GM18505 (cell line): ENCODE measurements at regions not wholly inside any gene's neighbourhood (a gene's known extent, or its start where the extent isn't known, plus 50 kb on each side); places are given as distances from the start of the nearest gene placed in this dataset.
"Not testable (repeated sequence)": the region's sequence is repeated elsewhere in the genome, so short reads cannot be mapped to it uniquely, and the experiment has no call there.

Experiments used
- ATAC-seq: cut with Tn5 transposase; IDR thresholded peaks from one replicate; pipeline ENCODE4 v1.9.1; 2021; ENCODE audit not compliant: unreplicated experiment
- POLR2A ChIP-seq: IDR thresholded peaks from 4 replicates; pipeline ENCODE4 v1.6.1; 2011; ENCODE audit warnings: borderline replicate concordance; ENCODE audit not compliant: insufficient read depth, insufficient read length; ENCODE audit errors: extremely low read depth

DNA sequence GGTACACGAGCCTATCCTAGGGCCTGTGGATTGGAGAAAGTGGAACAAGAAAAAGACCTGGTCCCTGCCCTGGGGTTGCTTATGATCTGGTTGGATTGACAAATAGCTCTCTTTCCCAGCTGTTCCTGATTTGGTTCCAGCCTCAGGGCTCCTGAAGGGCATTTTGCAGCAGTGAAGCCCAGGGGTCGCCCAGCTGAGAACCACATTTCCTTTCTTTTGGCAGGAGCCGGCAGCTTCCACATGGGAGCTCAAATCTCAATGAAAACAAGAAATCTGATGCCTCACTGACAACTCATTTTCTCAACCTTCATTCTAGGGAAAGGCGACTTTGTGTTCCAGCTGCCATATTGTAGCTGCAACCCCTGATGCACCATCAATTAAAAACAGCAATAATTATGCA is 140.6 kb upstream of the CADM1 start:
- TF ChIP-seq POLR2A: no peak
- no peak for ATAC-seq

DNA sequence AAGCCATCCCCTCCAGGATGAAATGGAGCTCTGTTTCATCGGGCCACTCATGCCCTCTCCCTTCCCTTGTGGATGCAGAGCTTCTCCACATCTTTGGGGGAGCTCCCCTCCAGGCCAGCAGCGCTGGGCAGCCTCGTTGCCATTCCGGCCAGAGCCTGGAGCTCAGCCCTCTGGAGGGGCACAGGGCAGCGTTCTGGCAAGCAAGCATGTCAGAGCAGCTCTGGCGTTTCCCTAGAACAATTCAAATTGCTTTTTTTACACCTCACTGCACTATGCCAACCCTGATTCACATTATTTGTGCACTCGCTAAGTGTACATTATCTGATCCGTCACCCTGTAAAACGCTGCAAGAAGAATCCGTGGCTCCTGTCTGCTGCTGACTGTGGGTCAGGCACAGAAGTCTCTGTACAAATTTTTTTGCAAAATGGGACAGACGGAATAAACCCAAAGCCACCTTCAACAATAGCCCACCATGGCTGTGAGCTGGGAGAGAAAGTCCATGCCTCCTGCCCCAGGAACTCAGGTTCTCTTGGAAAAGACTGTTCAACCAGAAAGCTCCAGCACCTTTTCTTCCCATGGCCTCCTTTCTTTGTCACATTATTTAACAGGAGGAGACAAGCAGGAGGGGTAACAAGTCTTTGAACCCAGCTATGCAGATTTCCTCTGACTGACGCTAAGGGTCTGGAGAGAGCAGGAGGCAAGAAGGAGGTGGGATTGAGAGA is 139.5 kb upstream of the CADM1 start:
- TF ChIP-seq POLR2A: no peak
- no peak for ATAC-seq

DNA sequence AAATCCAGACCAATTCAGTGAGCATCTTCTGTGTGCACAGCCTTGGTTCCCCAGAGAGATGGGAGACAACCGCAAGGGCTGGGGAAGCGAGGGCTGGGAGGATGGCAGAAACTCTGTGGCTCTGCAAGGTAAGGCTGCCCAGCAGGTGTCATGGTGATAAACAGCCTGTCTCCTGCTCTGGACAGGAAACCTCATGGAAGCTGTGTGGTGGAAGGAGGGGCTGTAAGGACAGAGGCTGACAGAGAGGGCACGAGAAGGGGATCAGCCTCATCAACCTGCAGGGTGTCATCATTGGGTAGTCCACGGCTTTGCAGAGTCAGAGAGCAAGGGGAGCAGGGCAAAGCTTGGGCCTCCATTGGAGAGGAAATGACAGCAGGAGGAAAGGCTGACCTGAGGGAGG is 138.4 kb upstream of the CADM1 start:
- TF ChIP-seq POLR2A: no peak
- ATAC-seq: no peak

DNA sequence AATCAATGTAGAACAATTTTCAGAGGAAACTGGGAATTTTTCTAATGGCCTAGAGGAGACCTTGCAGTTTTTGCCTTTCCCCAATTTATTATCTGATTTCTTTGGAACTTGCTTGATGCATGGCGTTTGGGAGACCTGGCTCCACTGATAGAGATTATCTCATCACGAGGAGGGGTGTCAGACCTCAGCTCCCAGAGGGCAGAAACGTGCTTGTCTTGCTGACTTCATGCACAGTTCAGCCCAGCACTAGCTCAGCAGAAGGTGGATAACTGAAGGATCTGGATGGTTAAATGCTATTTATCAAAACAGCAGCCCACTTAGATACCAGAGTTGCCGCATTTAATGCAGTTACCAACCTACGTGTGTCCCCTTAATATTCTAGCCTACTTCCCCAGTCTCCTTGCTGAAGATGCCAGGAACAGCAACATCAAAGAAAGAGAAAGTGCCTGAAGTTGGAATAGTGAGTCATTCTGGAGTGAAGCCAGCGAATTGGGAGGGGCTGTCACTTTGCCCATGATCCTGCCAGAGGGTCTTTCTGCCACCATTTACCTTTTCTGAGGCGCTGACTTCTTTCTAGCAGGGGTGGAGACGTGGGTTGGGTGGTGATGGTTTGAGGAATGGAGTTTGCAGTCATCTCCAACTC is 133.5 kb upstream of the CADM1 start:
- TF ChIP-seq POLR2A: no peak
- ATAC-seq: no peak

DNA sequence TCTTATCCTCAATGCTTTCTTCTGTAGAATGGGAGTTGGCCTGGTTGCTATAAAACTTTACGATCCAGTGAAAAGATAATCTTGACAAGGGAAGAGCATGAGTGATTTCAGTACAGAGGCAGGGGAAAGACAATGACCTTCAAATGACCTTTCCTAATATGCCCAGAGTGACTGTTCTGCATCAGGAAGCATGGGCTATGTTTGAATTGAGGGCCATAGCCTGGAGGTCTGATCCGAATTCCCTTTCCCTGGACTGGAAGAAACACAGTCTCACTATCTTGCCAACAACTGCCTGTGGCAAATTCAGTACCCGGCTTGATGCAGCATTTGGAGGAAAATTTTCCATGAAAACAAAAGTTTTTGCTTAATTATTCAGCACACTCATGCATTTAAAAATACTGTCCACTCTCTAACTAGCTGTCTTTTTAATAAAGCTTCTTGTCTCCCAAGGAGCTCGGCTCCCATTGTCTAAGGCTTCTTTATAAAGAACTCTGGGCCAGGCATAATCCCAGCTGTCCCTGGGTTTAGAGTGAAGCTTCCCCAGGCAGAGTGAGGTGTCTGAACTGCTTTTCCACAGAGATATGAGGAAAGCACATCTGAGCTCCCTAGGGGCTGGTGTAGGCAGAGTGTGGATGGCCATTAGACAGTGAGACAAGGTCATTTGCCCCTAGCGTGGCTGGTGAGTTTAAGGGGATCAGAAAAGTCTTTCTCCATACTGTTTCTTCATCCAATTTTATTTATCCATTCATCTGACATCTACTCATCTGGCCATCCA is 132.7 kb upstream of the CADM1 start:
- no peak for TF ChIP-seq POLR2A
- ATAC-seq: no peak

DNA sequence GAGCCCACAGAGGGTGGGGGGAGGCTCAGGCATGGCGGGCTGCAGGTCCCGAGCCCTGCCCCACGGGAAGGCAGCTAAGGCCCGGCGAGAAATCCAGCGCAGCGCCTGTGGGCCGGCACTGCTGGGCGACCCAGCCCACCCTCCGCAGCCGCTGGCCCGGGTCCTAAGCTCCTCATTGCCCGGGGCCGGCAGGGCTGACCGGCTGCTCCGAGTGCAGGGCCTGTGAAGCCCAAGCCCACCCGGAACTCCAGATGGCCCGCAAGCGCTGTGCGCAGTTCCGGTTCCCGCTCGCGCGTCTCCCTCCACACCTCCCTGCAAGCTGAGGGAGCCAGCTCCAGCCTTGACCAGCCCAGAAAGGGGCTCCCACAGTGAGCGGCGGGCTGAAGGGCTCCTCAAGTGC is 129.8 kb upstream of the CADM1 start:
- ATAC-seq: not testable (repeated sequence)

DNA sequence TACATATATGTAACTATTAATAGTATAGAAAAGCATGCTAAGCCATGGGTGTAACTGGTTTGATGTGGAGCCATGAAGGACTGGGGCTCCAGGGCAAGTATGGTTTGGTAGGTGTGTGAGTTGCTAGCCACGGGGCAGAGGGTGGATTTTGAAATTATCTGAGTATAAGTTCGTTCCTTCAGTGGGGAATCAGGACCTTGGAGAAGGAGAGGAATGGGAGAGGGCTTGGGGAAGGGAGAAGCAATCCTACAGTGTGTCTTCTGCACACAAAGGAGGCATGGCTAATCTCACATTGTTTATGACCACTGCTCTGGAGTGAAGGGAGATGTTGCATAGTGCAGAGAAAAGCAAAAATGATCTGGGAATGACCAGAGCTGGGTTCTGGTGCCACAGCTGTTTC is 127.8 kb upstream of the CADM1 start:
- no peak for ATAC-seq
- no peak for TF ChIP-seq POLR2A

DNA sequence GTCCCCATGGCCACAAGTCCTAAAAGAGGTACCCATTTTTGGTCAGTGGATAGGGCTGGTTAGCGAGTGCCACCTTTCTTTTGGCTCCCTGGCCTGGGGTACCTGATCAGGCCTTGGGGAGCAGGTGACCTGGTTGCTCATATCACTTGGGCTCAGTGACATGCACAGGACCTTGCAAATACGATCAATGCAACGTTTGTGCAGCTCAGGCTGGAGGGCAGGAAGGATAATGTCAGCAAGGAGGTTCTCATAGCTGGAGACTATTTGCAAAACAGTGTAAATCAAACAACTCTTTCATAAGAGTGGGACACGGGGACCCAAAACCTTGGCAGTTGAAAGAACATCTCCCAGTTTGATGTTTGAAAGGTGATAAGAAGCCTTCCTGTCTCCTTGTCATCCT is 127.4 kb upstream of the CADM1 start:
- no peak for ATAC-seq
- no peak for TF ChIP-seq POLR2A

DNA sequence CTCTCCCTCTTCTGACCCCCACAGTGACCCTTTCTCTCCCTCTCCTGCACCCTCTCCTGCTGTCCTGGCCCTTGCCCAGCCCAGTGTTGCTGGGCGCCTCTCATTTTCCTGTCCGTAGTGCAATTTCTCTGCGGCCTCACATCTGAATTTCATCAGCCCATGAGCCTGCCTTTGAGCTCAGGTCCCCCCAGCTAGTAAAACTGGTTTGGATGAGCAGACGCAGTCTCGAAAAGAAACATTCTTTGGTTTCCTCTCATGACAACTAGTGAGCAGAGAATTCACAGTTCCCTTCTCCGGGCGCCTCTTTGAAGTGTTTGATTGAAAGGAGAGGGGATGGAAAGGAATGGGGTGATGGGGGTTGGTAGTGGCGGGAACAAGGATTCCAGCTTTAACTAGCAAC is 126.0 kb upstream of the CADM1 start:
- ATAC-seq: no peak

DNA sequence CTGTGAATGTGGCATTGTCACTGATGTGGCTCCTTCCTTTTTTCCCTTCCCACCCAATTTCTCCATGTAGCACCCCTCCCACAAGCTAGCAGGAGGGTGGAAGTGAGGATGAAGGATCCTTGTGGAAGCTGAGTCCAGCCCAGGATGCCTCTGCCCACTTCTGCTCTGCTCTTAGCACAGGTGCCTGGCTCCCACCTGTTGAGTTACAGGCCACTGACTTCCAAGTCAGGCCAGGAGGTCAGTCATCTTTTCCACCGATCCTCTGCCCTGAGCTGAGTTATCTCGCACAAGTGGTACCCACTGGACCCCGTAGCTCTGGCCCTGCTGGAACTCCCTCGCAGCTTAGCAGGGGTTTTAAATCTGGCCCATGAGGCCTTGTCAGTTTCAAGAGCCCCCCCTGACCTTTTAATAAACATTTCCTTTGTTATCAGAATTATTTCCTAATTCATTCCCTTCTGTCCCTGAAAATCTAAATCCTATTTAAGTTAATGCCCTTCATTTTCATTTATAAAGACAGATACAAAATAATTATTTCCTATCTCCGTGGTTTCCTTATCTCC is 125.3 kb upstream of the CADM1 start:
- no peak for ATAC-seq

More for the DNA sequence above, 126.0 kb upstream of the CADM1 start:
- no peak for TF ChIP-seq POLR2A

DNA sequence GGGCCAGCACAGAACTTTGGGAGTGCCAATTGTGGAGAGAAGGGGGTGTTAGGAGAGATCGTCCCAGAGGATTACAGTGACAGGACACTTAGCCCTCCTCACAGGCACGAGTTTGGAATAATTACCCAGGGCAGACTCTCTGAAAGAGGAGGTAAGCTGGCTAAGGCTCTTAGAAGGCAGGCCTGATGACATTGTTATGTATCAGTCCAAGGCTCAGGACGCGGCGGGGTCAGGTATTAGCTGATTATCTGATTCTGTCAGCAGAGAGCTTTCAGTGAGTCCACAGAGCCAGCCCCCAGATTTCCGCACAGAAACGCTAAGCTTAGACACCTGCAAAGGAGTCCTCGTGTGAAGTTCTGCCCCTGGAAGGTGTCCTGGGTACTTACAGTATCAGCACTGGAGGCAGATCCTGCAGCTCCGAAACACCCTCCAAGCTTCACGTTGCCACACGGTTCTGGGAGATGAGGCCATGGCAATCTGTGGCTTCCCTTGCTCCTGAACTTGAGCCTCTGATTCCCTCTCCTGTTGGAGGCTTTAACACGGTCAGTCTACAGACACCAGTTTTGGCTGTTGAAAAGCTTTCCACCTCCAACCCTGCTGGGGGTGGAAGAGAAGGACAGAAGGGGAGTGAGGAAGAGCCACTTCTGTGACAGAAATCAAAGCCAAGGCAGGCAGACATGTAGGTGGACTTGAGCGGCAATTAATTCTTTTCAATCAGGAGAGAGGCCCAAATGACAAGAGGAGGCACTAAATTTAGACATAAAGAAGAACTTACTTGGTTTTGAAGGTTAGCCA is 123.6 kb upstream of the CADM1 start:
- ATAC-seq: no peak

More for the DNA sequence above, 125.3 kb upstream of the CADM1 start:
- TF ChIP-seq POLR2A: no peak

DNA sequence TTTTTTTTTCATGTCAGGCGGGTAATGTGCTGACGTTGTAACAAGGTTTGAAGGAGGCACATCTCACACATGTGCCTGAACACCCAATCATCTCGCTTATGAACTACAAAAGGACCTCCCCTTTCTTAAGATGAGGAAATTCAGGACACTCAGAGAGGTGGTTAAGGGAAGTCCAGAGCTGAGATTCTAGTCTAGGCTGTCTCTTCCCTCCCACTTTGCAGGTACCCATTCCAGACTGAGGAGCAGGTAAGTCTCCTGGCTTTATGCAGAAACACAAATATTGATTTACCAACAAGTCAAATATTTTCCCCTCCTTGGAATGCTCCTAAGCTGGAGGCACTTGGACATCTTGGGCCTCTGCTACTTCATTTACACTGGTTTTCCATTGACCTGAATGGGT is 122.9 kb upstream of the CADM1 start:
- TF ChIP-seq POLR2A: no peak
- no peak for ATAC-seq

More for the DNA sequence above, 123.6 kb upstream of the CADM1 start:
- no peak for TF ChIP-seq POLR2A

DNA sequence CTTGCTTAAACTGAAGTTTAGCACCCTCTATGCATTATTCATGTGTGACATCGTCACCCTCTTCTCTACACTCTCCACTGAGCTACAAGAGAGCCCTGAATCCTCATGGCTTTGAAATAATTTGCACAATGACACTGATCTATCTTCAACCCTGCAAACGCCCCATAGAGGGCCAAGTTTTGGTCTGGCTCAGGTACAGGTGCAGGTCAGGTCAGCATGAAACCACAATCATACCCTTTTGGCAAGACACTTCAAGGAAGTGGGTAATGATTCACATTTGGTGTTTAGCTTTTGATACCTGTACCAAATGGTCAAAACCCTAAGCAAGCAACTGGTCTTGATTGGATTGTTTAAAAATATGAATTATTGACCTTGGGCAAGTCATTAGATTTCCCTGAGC is 122.2 kb upstream of the CADM1 start:
- TF ChIP-seq POLR2A: no peak
- ATAC-seq: no peak
